Mammary epithelial cell (primary cell): ENCODE measurements at regions not wholly inside any gene's neighbourhood (a gene's known extent, or its start where the extent isn't known, plus 50 kb on each side); places are given as distances from the start of the nearest gene placed in this dataset.

Experiments
- EZH2 ChIP-seq: IDR thresholded peaks from 2 replicates; pipeline ENCODE4 v1.6.1; 2012; ENCODE audit warnings: low read length, inconsistent platforms, borderline replicate concordance
- TF ChIP-seq, protein P1 (sequence below), 2 donors: IDR thresholded peaks in 1 of 2; conservative IDR thresholded peaks in 1 of 2; 2 replicates each; pipeline ENCODE4 v1.5.1; 2011 to 2012; ENCODE audit warnings: inconsistent platforms in 2 of 2, low read length in 2 of 2, mild to moderate bottlenecking in 2 of 2, control low read depth in 1 of 2, low read depth in 1 of 2; ENCODE audit not compliant: insufficient read depth in 1 of 2; ENCODE audit errors: extremely low read depth in 1 of 2

DNA sequence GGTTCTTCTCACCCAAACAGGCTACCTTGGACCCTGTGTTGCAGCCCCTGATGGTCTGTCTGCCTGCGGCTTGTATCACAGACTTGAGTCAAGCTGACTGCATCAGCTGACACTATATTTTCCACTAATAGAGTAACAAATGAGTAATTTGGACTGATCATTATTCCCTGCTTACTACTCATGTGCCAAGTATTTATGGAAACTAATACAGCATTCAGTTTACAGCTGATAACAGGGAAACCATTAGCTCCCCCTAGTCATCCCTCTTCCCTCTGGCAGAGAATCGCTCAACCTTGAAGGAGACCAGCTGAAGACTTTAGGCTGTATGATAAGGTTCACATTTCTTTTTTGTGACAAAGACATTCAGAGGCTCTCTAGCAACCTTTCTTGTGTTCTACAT is 116.6 kb upstream of the SYT6 start:
- TF ChIP-seq, protein P1, sequence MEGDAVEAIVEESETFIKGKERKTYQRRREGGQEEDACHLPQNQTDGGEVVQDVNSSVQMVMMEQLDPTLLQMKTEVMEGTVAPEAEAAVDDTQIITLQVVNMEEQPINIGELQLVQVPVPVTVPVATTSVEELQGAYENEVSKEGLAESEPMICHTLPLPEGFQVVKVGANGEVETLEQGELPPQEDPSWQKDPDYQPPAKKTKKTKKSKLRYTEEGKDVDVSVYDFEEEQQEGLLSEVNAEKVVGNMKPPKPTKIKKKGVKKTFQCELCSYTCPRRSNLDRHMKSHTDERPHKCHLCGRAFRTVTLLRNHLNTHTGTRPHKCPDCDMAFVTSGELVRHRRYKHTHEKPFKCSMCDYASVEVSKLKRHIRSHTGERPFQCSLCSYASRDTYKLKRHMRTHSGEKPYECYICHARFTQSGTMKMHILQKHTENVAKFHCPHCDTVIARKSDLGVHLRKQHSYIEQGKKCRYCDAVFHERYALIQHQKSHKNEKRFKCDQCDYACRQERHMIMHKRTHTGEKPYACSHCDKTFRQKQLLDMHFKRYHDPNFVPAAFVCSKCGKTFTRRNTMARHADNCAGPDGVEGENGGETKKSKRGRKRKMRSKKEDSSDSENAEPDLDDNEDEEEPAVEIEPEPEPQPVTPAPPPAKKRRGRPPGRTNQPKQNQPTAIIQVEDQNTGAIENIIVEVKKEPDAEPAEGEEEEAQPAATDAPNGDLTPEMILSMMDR (conservative IDR thresholded peaks at IDR 0.05 in 1 of 2, IDR thresholded peaks at IDR 0.05 in 1 of 2; ENCODE audit: extremely low read depth in 1 of 2, insufficient read depth in 1 of 2, low read depth in 1 of 2, low read length in 2 of 2), result no peak
- no peak for TF ChIP-seq EZH2
